Liver (tissue), 8 donors: ENCODE measurements at regions not wholly inside any gene's neighbourhood (a gene's known extent, or its start where the extent isn't known, plus 50 kb on each side); places are given as distances from the start of the nearest gene placed in this dataset.

ENCODE experiments used
- DNase-seq: peaks from one replicate; pipeline ENCODE4 v3.0.0-alpha.2; 2017; ENCODE audit warnings: low spot score
- H3K27ac ChIP-seq, 2 donors: one replicate each; pipeline ENCODE4 v1.7.0; 2013; ENCODE audit warnings: inconsistent platforms in 2 of 2, low read length in 2 of 2, control low read depth in 1 of 2, low read depth in 1 of 2, mild to moderate bottlenecking in 1 of 2
- H3K27me3 ChIP-seq, 4 donors: one replicate each; pipeline versions ENCODE4 v1.6.1 to v1.7.0; 2013; ENCODE audit warnings: low read length in 3 of 4, inconsistent platforms in 1 of 4, mild to moderate bottlenecking in 1 of 4, moderate library complexity in 1 of 4; ENCODE audit not compliant: control insufficient read depth in 4 of 4, insufficient read depth in 4 of 4
- H3K36me3 ChIP-seq, 4 donors: one replicate each; pipeline versions ENCODE4 v1.6.1 to v1.7.0; 2013; ENCODE audit warnings: low read length in 3 of 4, mild to moderate bottlenecking in 3 of 4, low read depth in 1 of 4, moderate library complexity in 1 of 4; ENCODE audit not compliant: control insufficient read depth in 4 of 4, insufficient read depth in 3 of 4
- H3K4me1 ChIP-seq, 4 donors: one replicate each; pipeline versions ENCODE4 v1.6.1 to v1.7.0; 2013; ENCODE audit warnings: low read length in 3 of 4, mild to moderate bottlenecking in 3 of 4, moderate library complexity in 1 of 4; ENCODE audit not compliant: control insufficient read depth in 4 of 4, insufficient read depth in 4 of 4
- H3K4me3 ChIP-seq, 3 donors: one replicate each; pipeline versions ENCODE4 v1.6.1 to v1.7.0; 2013; ENCODE audit warnings: low read length in 3 of 3, control low read depth in 1 of 3, low read depth in 1 of 3, mild to moderate bottlenecking in 1 of 3
- H3K9ac ChIP-seq, 2 donors: one replicate each; pipeline ENCODE4 v1.7.0; 2013; ENCODE audit warnings: low read length in 2 of 2, mild to moderate bottlenecking in 2 of 2, moderate library complexity in 2 of 2, control low read depth in 1 of 2, low read depth in 1 of 2
- H3K9me3 ChIP-seq, 4 donors: one replicate each; pipeline versions ENCODE4 v1.6.1 to v1.7.0; 2013; ENCODE audit warnings: low read length in 3 of 4; ENCODE audit not compliant: control insufficient read depth in 4 of 4
- ATF3 ChIP-seq: IDR thresholded peaks from 2 replicates; pipeline ENCODE4 v1.6.1; 2016; ENCODE audit warnings: antibody characterized with exemption
- CTCF ChIP-seq: fragments of 150-350 bp; IDR thresholded peaks from 2 replicates; pipeline ENCODE4 v1.5.1; 2017; ENCODE audit warnings: improper control_type of control experiment, low read depth, low read length; ENCODE audit not compliant: missing input control
- EGR1 ChIP-seq, 2 donors: IDR thresholded peaks; 2 replicates each; pipeline ENCODE4 v1.6.1; 2016 to 2018; ENCODE audit warnings: antibody characterized with exemption in 2 of 2, low read depth in 2 of 2
- FOXA1 ChIP-seq: IDR thresholded peaks from 2 replicates; pipeline ENCODE4 v1.6.1; 2016; ENCODE audit warnings: antibody characterized with exemption
- FOXA2 ChIP-seq: IDR thresholded peaks from 2 replicates; pipeline ENCODE4 v1.6.1; 2016; ENCODE audit warnings: antibody characterized with exemption
- GABPA ChIP-seq, 2 donors: IDR thresholded peaks in 1 of 2; conservative IDR thresholded peaks in 1 of 2; 2 replicates each; pipeline ENCODE4 v1.6.1; 2016; ENCODE audit warnings: antibody characterized with exemption in 2 of 2, mild to moderate bottlenecking in 1 of 2, moderate library complexity in 1 of 2
- HNF4A ChIP-seq, 2 donors: conservative IDR thresholded peaks; 2 replicates each; pipeline ENCODE4 v1.6.1; 2016; ENCODE audit warnings: antibody characterized with exemption in 2 of 2, mild to moderate bottlenecking in 2 of 2
- HNF4G ChIP-seq: IDR thresholded peaks from 2 replicates; pipeline ENCODE4 v1.6.1; 2016; ENCODE audit warnings: antibody characterized with exemption
- JUND ChIP-seq, 2 donors: IDR thresholded peaks; 2 replicates each; pipeline ENCODE4 v1.6.1; 2016; ENCODE audit warnings: antibody characterized with exemption in 2 of 2
- MAX ChIP-seq: IDR thresholded peaks from 2 replicates; pipeline ENCODE4 v1.6.1; 2016; ENCODE audit warnings: antibody characterized with exemption
- NR2F2 ChIP-seq: IDR thresholded peaks from 2 replicates; pipeline ENCODE4 v1.6.1; 2016; ENCODE audit warnings: antibody characterized with exemption
- RAD21 ChIP-seq, 2 donors: IDR thresholded peaks; 2 replicates each; pipeline ENCODE4 v1.6.1; 2016; ENCODE audit warnings: antibody characterized with exemption in 2 of 2, mild to moderate bottlenecking in 2 of 2
- REST ChIP-seq: IDR thresholded peaks from 2 replicates; pipeline ENCODE4 v1.6.1; 2016; ENCODE audit warnings: antibody characterized with exemption, mild to moderate bottlenecking
- RXRA ChIP-seq, 2 donors: IDR thresholded peaks; 2 replicates each; pipeline ENCODE4 v1.6.1; 2017 to 2018; ENCODE audit warnings: antibody characterized with exemption in 2 of 2, mild to moderate bottlenecking in 1 of 2
- SP1 ChIP-seq: IDR thresholded peaks from 2 replicates; pipeline ENCODE4 v1.6.1; 2018; ENCODE audit warnings: antibody characterized with exemption, mild to moderate bottlenecking
- TAF1 ChIP-seq: conservative IDR thresholded peaks from 2 replicates; pipeline ENCODE4 v1.6.1; 2016; ENCODE audit warnings: antibody characterized with exemption, mild to moderate bottlenecking
- YY1 ChIP-seq: IDR thresholded peaks from 2 replicates; pipeline ENCODE4 v1.6.1; 2016; ENCODE audit warnings: antibody characterized with exemption, mild to moderate bottlenecking
- ZBTB33 ChIP-seq: IDR thresholded peaks from 2 replicates; pipeline ENCODE4 v1.6.1; 2016; ENCODE audit warnings: antibody characterized with exemption
- WGBS: extraction: QIAGEN DNeasy Blood & Tissue Kit; methylation state at CpG from one replicate; pipeline ENCODE4 v1.1.7; 2013; 5-methylcytosine and 5-hydroxymethylcytosine counted together
- donor health status: healthy.
- donor health status: healthy.
- donor health status: healthy.
- donor health status: healthy.
- donor health status: healthy.

GRCh38 chr7:10036693-10037092 lies 937.0 kb upstream of the PHF14 start (continued):
- TF ChIP-seq REST (no peak), MAX (no peak), EGR1 (IDR thresholded peaks at IDR 0.05; ENCODE audit: low read depth in 2 of 2) (no peak), FOXA1 (no peak), CTCF (no peak)

GRCh38 chr7:10038351-10038750 lies 935.3 kb upstream of the PHF14 start:
- no peaks in the 10 kb centered on the region for H3K27me3 ChIP-seq
- no peaks in the 10 kb centered on the region for H3K36me3 ChIP-seq
- DNase-seq = no peak
- H3K4me3 ChIP-seq = no peak overlapping the region
- WGBS = 78% methylated on average over 1 of the region's 1 CpG
- TF ChIP-seq NR2F2 (no peak), EGR1 (IDR thresholded peaks at IDR 0.05; ENCODE audit: low read depth in 2 of 2) (no peak), TAF1 (no peak), CTCF (no peak), JUND (IDR thresholded peaks at IDR 0.05) (no peak), REST (no peak), GABPA (IDR thresholded peaks at IDR 0.05 in 1 of 2, conservative IDR thresholded peaks at IDR 0.05 in 1 of 2) (no peak), FOXA2 (no peak), HNF4A (conservative IDR thresholded peaks at IDR 0.05) (no peak), ZBTB33 (no peak), ATF3 (no peak), HNF4G (no peak), SP1 (no peak), RAD21 (IDR thresholded peaks at IDR 0.05) (no peak), RXRA (IDR thresholded peaks at IDR 0.05) (no peak), YY1 (no peak), FOXA1 (no peak), MAX (no peak)
- no peaks in the 10 kb centered on the region for H3K4me1 ChIP-seq
- no peak overlapping the region for H3K27ac ChIP-seq
- H3K9me3 ChIP-seq = no peaks in the 10 kb centered on the region
- H3K9ac ChIP-seq = no peak overlapping the region
